Muscle of back (tissue), 3 donors: ENCODE measurements at regions not wholly inside any gene's neighbourhood (a gene's known extent, or its start where the extent isn't known, plus 50 kb on each side); places are given as distances from the start of the nearest gene placed in this dataset.

Experiments
- DNase-seq, 3 donors: peaks; one replicate each; pipeline versions ENCODE4 v3.0.0 to v3.0.0-alpha.2; 2013

- no peak for DNase-seq
Observed at GRCh38 chr14:56501909-56502530, 77.6 kb upstream of the TMEM260 start.

- DNase-seq: no peak
Observed at GRCh38 chr14:56505361-56505760, 74.2 kb upstream of the TMEM260 start.

- no peak for DNase-seq
Observed at GRCh38 chr14:56512521-56512920, 67.1 kb upstream of the TMEM260 start.

- DNase-seq: no peak
Observed at GRCh38 chr14:56514663-56515371, 64.8 kb upstream of the TMEM260 start.

- DNase-seq: no peak
Observed at GRCh38 chr14:56515739-56516138, 63.9 kb upstream of the TMEM260 start.

DNA sequence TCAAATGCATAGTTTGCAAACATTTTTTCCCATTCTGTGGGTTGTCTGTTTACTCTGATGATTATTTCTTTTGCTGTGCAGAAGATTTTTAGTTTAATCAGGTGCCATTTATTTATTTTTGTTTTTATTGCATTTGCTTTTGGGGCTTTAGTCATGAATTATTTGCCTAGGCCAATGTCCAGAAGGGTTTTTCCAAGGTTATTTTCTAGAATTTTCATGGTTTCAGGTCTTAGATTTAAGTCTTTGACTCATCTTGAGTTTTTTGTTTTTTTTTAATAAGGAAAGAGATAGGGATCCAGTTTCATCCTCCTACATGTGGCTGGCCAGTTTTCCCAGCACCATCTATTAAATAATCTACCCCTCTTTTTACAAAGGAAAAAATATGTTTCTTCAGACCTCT lies 57.2 kb upstream of the TMEM260 start:
- no peak for DNase-seq

DNA sequence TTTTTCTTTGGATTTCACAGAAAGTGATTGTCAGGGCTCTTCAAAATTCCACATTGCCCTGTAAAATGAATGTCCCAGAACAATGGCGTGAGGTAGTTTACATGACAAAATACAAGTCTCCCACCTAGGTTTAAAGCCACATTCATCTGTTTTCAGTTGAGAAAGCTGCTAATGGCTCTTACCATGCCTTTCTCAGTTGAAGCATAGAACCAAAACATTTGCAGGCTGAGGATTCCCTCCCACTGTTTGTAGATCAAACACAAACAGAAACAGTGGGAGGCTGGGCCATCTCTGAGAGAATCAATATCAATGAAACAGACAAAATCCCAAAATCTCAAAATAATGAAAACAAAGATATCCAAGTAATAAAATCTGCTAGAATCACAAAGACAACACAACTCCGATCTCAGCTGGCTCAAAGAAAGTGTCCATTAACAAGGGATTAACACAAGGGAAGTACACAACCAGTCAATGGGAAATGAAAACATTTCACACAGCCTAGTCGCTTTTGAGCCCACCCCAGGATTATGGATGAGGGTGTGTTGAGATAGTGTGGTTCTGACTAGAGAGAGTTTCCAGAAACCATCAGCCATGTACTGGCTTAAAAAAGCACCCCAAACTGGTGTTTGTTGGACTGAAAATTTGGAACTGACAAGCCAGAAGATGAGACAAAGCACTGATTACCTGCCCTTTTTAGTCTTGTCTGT lies 54.5 kb upstream of the TMEM260 start:
- DNase-seq: no peak

- DNase-seq: no peak
Observed at GRCh38 chr14:56528927-56529326, 50.7 kb upstream of the TMEM260 start.
